Brain microvascular endothelial cell (primary cell): ENCODE measurements at regions not wholly inside any gene's neighbourhood (a gene's known extent, or its start where the extent isn't known, plus 50 kb on each side); places are given as distances from the start of the nearest gene placed in this dataset.
A peak's percentile ranks its signal among the peaks of the same experiment; 100 is the strongest.

Experiments used
- DNase-seq: peaks from one replicate; pipeline ENCODE4 v3.0.0-alpha.2; 2020
- H3K27ac ChIP-seq: fragments of 250-450 bp; sonication (Bioruptor Pico); 2 replicates; pipeline ENCODE4 v1.5.1; 2020; ENCODE audit warnings: mild to moderate bottlenecking, moderate library complexity
- H3K27me3 ChIP-seq: fragments of 250-450 bp; sonication (Bioruptor Pico); replicated peaks from 2 replicates; pipeline ENCODE4 v1.5.1; 2020; ENCODE audit warnings: mild to moderate bottlenecking
- H3K36me3 ChIP-seq: fragments of 250-450 bp; sonication (Bioruptor Pico); replicated peaks from 2 replicates; pipeline ENCODE4 v1.5.1; 2020; ENCODE audit warnings: mild to moderate bottlenecking
- H3K4me3 ChIP-seq: 2 replicates; pipeline ENCODE4 v1.5.1; 2011; ENCODE audit warnings: low read depth, mild to moderate bottlenecking, control low read depth, low read length, moderate library complexity
- in situ Hi-C: cut with HindIII; loops from 2 replicates; pipeline ENCODE4 v1.10.0; 2017; ENCODE audit warnings: low sequenced_read_pairs, low pct_ligation_motif_present
- TF ChIP-seq, protein P1 (sequence below): IDR thresholded peaks from 2 replicates; pipeline ENCODE4 v1.5.1; 2011; ENCODE audit warnings: low read depth, mild to moderate bottlenecking, moderate library complexity, low read length, control low read depth, inconsistent platforms; ENCODE audit errors: missing control alignments

GRCh38 chr5:159566832-159567231, 236.5 kb upstream of the IL12B start:
- Histone ChIP-seq H3K27ac (no peak overlapping the region), H3K27me3 (no peaks in the 10 kb centered on the region), H3K4me3 (no peak overlapping the region), H3K36me3 (no peaks in the 10 kb centered on the region)
- TF ChIP-seq, protein P1, sequence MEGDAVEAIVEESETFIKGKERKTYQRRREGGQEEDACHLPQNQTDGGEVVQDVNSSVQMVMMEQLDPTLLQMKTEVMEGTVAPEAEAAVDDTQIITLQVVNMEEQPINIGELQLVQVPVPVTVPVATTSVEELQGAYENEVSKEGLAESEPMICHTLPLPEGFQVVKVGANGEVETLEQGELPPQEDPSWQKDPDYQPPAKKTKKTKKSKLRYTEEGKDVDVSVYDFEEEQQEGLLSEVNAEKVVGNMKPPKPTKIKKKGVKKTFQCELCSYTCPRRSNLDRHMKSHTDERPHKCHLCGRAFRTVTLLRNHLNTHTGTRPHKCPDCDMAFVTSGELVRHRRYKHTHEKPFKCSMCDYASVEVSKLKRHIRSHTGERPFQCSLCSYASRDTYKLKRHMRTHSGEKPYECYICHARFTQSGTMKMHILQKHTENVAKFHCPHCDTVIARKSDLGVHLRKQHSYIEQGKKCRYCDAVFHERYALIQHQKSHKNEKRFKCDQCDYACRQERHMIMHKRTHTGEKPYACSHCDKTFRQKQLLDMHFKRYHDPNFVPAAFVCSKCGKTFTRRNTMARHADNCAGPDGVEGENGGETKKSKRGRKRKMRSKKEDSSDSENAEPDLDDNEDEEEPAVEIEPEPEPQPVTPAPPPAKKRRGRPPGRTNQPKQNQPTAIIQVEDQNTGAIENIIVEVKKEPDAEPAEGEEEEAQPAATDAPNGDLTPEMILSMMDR: no peak
- no peak for DNase-seq
- in situ Hi-C loops: no loop called here

DNA sequence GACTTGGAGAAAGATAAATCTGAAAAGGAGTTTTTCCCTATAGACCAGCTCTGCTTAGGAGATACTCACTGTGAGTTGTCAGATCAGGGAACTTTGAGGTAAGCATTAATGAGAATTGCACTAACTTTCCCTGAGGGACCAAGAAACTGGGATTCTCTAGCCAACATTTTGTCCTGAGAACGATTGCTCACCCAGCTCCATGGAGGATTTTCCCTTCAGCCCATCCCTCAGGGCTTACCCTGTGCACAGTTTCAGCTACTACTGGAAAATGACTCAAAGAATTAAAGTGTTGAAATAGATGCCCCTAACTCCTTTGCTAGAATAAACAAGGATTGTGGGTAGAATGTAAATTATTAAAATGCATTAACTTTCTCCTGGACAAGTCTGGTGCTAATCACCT, 237.2 kb upstream of the IL12B start:
- TF ChIP-seq, protein P1: no peak
- Histone ChIP-seq H3K4me3 (no peak overlapping the region), H3K36me3 (no peaks in the 10 kb centered on the region), H3K27ac (no peak overlapping the region), H3K27me3 (no peaks in the 10 kb centered on the region)
- in situ Hi-C loops: no loop called here
- no peak for DNase-seq

DNA sequence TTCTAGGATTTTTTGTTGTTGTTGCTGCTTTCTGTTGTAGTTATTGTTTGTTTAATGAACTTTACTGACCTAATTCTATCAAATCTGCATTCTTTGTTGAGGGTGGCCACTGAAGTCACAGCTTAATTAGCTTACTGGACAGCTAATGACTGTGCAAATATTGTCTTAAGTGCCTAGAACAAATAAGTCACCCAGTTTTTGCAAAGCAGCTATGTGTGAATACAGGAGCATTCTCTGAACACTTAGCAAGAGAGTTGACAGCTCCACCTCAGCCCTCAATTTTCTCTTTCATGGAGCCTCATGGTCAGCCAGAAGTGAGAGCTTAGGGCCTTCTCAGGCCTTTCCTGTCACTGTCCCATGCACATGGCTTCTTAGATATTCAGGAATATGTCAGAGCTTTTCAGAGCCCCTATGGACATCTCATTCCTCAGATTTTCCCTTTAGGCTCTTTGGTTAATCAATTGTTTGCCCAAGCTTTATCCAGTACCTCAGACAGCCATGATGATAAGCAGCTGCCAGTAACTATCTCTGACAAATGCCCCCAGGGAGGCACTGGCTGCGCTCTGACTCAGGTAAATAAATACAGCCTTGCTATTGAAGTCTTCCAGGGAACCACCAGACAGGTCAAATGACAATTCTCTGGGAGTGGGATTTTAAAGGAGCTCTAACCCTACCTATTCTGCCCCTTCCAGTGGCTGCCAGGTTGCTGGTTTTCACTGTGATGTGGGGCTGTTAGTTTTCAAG, 241.4 kb upstream of the IL12B start:
- TF ChIP-seq, protein P1: no peak
- Histone ChIP-seq H3K36me3 (no peaks in the 10 kb centered on the region), H3K27me3 (no peaks in the 10 kb centered on the region), H3K27ac (no peak overlapping the region), H3K4me3 (no peak overlapping the region)
- in situ Hi-C loops: no loop called here
- no peak for DNase-seq

DNA sequence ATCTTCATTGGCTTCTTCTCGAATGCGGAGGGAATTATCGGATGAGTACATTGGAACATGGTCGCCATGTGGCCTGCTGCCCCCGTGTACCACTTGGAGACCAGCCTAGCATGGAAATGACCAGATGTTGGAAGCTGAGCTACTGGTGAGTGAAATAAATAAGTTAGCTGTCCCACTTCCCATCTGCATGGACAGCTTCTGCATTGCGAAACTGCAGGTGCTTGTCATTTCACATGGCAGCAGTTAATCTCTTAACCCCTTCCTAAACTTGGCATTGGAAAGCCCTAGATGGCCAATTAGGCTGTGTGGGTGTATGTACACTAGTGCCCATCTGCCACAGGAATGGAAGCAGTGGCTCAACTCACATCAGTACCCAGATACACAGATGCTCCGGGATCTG, 246.6 kb upstream of the IL12B start:
- Histone ChIP-seq H3K27ac (no peak overlapping the region), H3K4me3 (no peak overlapping the region), H3K36me3 (no peaks in the 10 kb centered on the region), H3K27me3 (no peaks in the 10 kb centered on the region)
- in situ Hi-C loops: no loop called here
- DNase-seq: no peak
- TF ChIP-seq, protein P1: no peak

DNA sequence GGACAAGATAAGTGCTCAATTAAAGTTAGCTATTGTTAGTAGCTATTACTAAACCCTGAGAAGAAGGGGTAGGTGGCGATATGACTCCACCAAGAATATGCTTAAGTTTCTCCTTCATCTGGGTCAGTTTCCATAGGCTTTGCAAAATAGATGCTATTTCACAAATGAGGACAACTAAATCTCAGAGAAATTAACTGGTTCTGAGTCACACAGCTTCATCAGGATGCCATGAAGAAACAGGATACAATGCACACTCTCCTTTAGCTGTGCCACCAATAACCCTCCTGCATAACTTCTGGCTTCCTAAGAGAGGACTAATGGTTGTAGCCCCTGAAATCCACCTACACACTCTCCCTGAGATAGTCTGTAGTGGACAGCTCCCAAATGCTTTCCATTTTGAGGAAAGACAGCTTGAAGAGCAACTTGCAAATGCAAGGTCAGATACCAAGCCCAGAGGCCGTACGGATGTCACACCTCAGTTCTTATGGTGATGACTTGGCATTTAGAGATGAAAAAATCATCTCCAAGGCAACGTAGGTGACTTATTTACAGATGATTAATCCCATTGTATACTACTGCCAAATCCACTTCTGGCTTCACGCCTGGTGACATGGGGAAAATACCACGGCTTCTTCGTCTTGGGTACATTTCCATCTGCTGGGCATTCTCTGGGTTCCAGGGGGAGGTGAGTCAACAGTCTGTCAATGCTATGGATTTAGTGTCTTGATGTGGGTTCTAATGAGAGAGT, 251.4 kb upstream of the IL12B start:
- Histone ChIP-seq H3K27ac (no peak overlapping the region), H3K36me3 (no peaks in the 10 kb centered on the region), H3K4me3 (no peak overlapping the region), H3K27me3 (no peaks in the 10 kb centered on the region)
- DNase-seq: peak; percentile 58
- TF ChIP-seq, protein P1: peak; percentile 27
- in situ Hi-C loops: no loop called here
